ENCODE measurements at regions not wholly inside any gene's neighbourhood (a gene's known extent, or its start where the extent isn't known, plus 50 kb on each side); places are given as distances from the start of the nearest gene placed in this dataset.

- TF ChIP-seq TAF1 (IDR thresholded peaks at IDR 0.05; ENCODE audit: borderline replicate concordance, insufficient read depth, low read length) = no peak
- no peak for TF ChIP-seq REST (IDR thresholded peaks at IDR 0.05; ENCODE audit: insufficient read depth in 1 of 2, low read depth in 2 of 2, low read length in 2 of 2)
- no peak for TF ChIP-seq SIN3A (IDR thresholded peaks at IDR 0.05; ENCODE audit: borderline replicate concordance, insufficient read depth, low read length)
- TF ChIP-seq POLR2AphosphoS5 (IDR thresholded peaks at IDR 0.05; ENCODE audit: low read depth, low read length) = no peak
- TF ChIP-seq FOXP2 (optimal IDR thresholded peaks at IDR 0.05; ENCODE audit: borderline replicate concordance, extremely low read depth, extremely low read length, insufficient read depth) = no peak
Measured at GRCh38 chr15:70361106-70361505, 263.4 kb upstream of the TLE3 start.

GRCh38 chr15:70358871-70359647, 261.3 kb upstream of the TLE3 start:
- TF ChIP-seq TAF1 (IDR thresholded peaks at IDR 0.05; ENCODE audit: borderline replicate concordance, insufficient read depth, low read length) (no peak), REST (IDR thresholded peaks at IDR 0.05; ENCODE audit: insufficient read depth in 1 of 2, low read depth in 2 of 2, low read length in 2 of 2) (no peak), FOXP2 (optimal IDR thresholded peaks at IDR 0.05; ENCODE audit: borderline replicate concordance, extremely low read depth, extremely low read length, insufficient read depth) (no peak), SIN3A (IDR thresholded peaks at IDR 0.05; ENCODE audit: borderline replicate concordance, insufficient read depth, low read length) (no peak), POLR2AphosphoS5 (IDR thresholded peaks at IDR 0.05; ENCODE audit: low read depth, low read length) (no peak)

- TF ChIP-seq REST (IDR thresholded peaks at IDR 0.05; ENCODE audit: insufficient read depth in 1 of 2, low read depth in 2 of 2, low read length in 2 of 2) (no peak), TAF1 (IDR thresholded peaks at IDR 0.05; ENCODE audit: borderline replicate concordance, insufficient read depth, low read length) (no peak), POLR2AphosphoS5 (IDR thresholded peaks at IDR 0.05; ENCODE audit: low read depth, low read length) (no peak), SIN3A (IDR thresholded peaks at IDR 0.05; ENCODE audit: borderline replicate concordance, insufficient read depth, low read length) (no peak), FOXP2 (optimal IDR thresholded peaks at IDR 0.05; ENCODE audit: borderline replicate concordance, extremely low read depth, extremely low read length, insufficient read depth) (no peak)
Measured at GRCh38 chr15:70358011-70358819, 260.5 kb upstream of the TLE3 start.

- TF ChIP-seq FOXP2 (optimal IDR thresholded peaks at IDR 0.05; ENCODE audit: borderline replicate concordance, extremely low read depth, extremely low read length, insufficient read depth) (no peak), SIN3A (IDR thresholded peaks at IDR 0.05; ENCODE audit: borderline replicate concordance, insufficient read depth, low read length) (no peak), POLR2AphosphoS5 (IDR thresholded peaks at IDR 0.05; ENCODE audit: low read depth, low read length) (no peak), REST (IDR thresholded peaks at IDR 0.05; ENCODE audit: insufficient read depth in 1 of 2, low read depth in 2 of 2, low read length in 2 of 2) (no peak), TAF1 (IDR thresholded peaks at IDR 0.05; ENCODE audit: borderline replicate concordance, insufficient read depth, low read length) (no peak)
Measured at GRCh38 chr15:70357453-70357852, 259.7 kb upstream of the TLE3 start.
